ENCODE measurements at regions not wholly inside any gene's neighbourhood (a gene's known extent, or its start where the extent isn't known, plus 50 kb on each side); places are given as distances from the start of the nearest gene placed in this dataset.

- Histone ChIP-seq H3K9me3 (ENCODE audit: control insufficient read depth, low read length) (no peaks in the 10 kb centered on the region), H3K9ac (ENCODE audit: low read length) (no peak overlapping the region), H3K36me3 (ENCODE audit: control insufficient read depth, insufficient read depth, low read length) (no peaks in the 10 kb centered on the region), H3K4me3 (ENCODE audit: low read length) (no peak overlapping the region), H3K4me1 (ENCODE audit: control insufficient read depth, insufficient read depth, low read length) (no peaks in the 10 kb centered on the region), H3K27me3 (ENCODE audit: control insufficient read depth, insufficient read depth, low read length) (no peaks in the 10 kb centered on the region)
These were observed 185.8 kb downstream of the DEPDC1B start for GRCh38 chr5:60514152-60514551.

- H3K9ac ChIP-seq (ENCODE audit: low read length) = no peak overlapping the region
- no peak overlapping the region for H3K4me3 ChIP-seq (ENCODE audit: low read length)
- no peaks in the 10 kb centered on the region for H3K9me3 ChIP-seq (ENCODE audit: control insufficient read depth, low read length)
- no peaks in the 10 kb centered on the region for H3K36me3 ChIP-seq (ENCODE audit: control insufficient read depth, insufficient read depth, low read length)
- no peaks in the 10 kb centered on the region for H3K27me3 ChIP-seq (ENCODE audit: control insufficient read depth, insufficient read depth, low read length)
- no peaks in the 10 kb centered on the region for H3K4me1 ChIP-seq (ENCODE audit: control insufficient read depth, insufficient read depth, low read length)
These were observed 187.8 kb downstream of the DEPDC1B start for GRCh38 chr5:60512117-60512516.

GRCh38 chr5:60510663-60511062, 189.3 kb downstream of the DEPDC1B start:
- Histone ChIP-seq H3K4me1 (ENCODE audit: control insufficient read depth, insufficient read depth, low read length) (no peaks in the 10 kb centered on the region), H3K9me3 (ENCODE audit: control insufficient read depth, low read length) (no peaks in the 10 kb centered on the region), H3K9ac (ENCODE audit: low read length) (no peak overlapping the region), H3K27me3 (ENCODE audit: control insufficient read depth, insufficient read depth, low read length) (no peaks in the 10 kb centered on the region), H3K36me3 (ENCODE audit: control insufficient read depth, insufficient read depth, low read length) (no peaks in the 10 kb centered on the region), H3K4me3 (ENCODE audit: low read length) (no peak overlapping the region)

GRCh38 chr5:60510049-60510448, 189.9 kb downstream of the DEPDC1B start:
- Histone ChIP-seq H3K36me3 (ENCODE audit: control insufficient read depth, insufficient read depth, low read length) (no peaks in the 10 kb centered on the region), H3K4me1 (ENCODE audit: control insufficient read depth, insufficient read depth, low read length) (no peaks in the 10 kb centered on the region), H3K9ac (ENCODE audit: low read length) (no peak overlapping the region), H3K9me3 (ENCODE audit: control insufficient read depth, low read length) (no peaks in the 10 kb centered on the region), H3K4me3 (ENCODE audit: low read length) (no peak overlapping the region), H3K27me3 (ENCODE audit: control insufficient read depth, insufficient read depth, low read length) (no peaks in the 10 kb centered on the region)

GRCh38 chr5:60509519-60509918, 190.4 kb downstream of the DEPDC1B start:
- Histone ChIP-seq H3K4me3 (ENCODE audit: low read length) (no peak overlapping the region), H3K9me3 (ENCODE audit: control insufficient read depth, low read length) (no peaks in the 10 kb centered on the region), H3K4me1 (ENCODE audit: control insufficient read depth, insufficient read depth, low read length) (no peaks in the 10 kb centered on the region), H3K9ac (ENCODE audit: low read length) (no peak overlapping the region), H3K36me3 (ENCODE audit: control insufficient read depth, insufficient read depth, low read length) (no peaks in the 10 kb centered on the region), H3K27me3 (ENCODE audit: control insufficient read depth, insufficient read depth, low read length) (no peaks in the 10 kb centered on the region)

- Histone ChIP-seq H3K4me1 (ENCODE audit: control insufficient read depth, insufficient read depth, low read length) (no peaks in the 10 kb centered on the region), H3K9ac (ENCODE audit: low read length) (no peak overlapping the region), H3K9me3 (ENCODE audit: control insufficient read depth, low read length) (no peaks in the 10 kb centered on the region), H3K36me3 (ENCODE audit: control insufficient read depth, insufficient read depth, low read length) (no peaks in the 10 kb centered on the region), H3K4me3 (ENCODE audit: low read length) (no peak overlapping the region), H3K27me3 (ENCODE audit: control insufficient read depth, insufficient read depth, low read length) (no peaks in the 10 kb centered on the region)
These were observed 192.3 kb downstream of the DEPDC1B start for GRCh38 chr5:60507687-60508086.

- no peaks in the 10 kb centered on the region for H3K36me3 ChIP-seq (ENCODE audit: control insufficient read depth, insufficient read depth, low read length)
- H3K9me3 ChIP-seq (ENCODE audit: control insufficient read depth, low read length) = no peaks in the 10 kb centered on the region
- no peaks in the 10 kb centered on the region for H3K27me3 ChIP-seq (ENCODE audit: control insufficient read depth, insufficient read depth, low read length)
- no peak overlapping the region for H3K4me3 ChIP-seq (ENCODE audit: low read length)
- no peak overlapping the region for H3K9ac ChIP-seq (ENCODE audit: low read length)
- H3K4me1 ChIP-seq (ENCODE audit: control insufficient read depth, insufficient read depth, low read length) = no peaks in the 10 kb centered on the region
These were observed 194.4 kb downstream of the DEPDC1B start for GRCh38 chr5:60505373-60506171.

- Histone ChIP-seq H3K4me3 (ENCODE audit: low read length) (no peak overlapping the region), H3K36me3 (ENCODE audit: control insufficient read depth, insufficient read depth, low read length) (no peaks in the 10 kb centered on the region), H3K9me3 (ENCODE audit: control insufficient read depth, low read length) (no peaks in the 10 kb centered on the region), H3K27me3 (ENCODE audit: control insufficient read depth, insufficient read depth, low read length) (no peaks in the 10 kb centered on the region), H3K9ac (ENCODE audit: low read length) (no peak overlapping the region), H3K4me1 (ENCODE audit: control insufficient read depth, insufficient read depth, low read length) (no peaks in the 10 kb centered on the region)
These were observed 195.6 kb downstream of the DEPDC1B start for GRCh38 chr5:60504342-60504741.

GRCh38 chr5:60503771-60504170, 196.2 kb downstream of the DEPDC1B start:
- no peak overlapping the region for H3K4me3 ChIP-seq (ENCODE audit: low read length)
- H3K36me3 ChIP-seq (ENCODE audit: control insufficient read depth, insufficient read depth, low read length) = no peaks in the 10 kb centered on the region
- no peaks in the 10 kb centered on the region for H3K9me3 ChIP-seq (ENCODE audit: control insufficient read depth, low read length)
- no peaks in the 10 kb centered on the region for H3K27me3 ChIP-seq (ENCODE audit: control insufficient read depth, insufficient read depth, low read length)
- H3K9ac ChIP-seq (ENCODE audit: low read length) = no peak overlapping the region
- H3K4me1 ChIP-seq (ENCODE audit: control insufficient read depth, insufficient read depth, low read length) = no peaks in the 10 kb centered on the region

- Histone ChIP-seq H3K4me1 (ENCODE audit: control insufficient read depth, insufficient read depth, low read length) (no peaks in the 10 kb centered on the region), H3K4me3 (ENCODE audit: low read length) (no peak overlapping the region), H3K27me3 (ENCODE audit: control insufficient read depth, insufficient read depth, low read length) (no peaks in the 10 kb centered on the region), H3K9ac (ENCODE audit: low read length) (no peak overlapping the region), H3K36me3 (ENCODE audit: control insufficient read depth, insufficient read depth, low read length) (no peaks in the 10 kb centered on the region), H3K9me3 (ENCODE audit: control insufficient read depth, low read length) (no peaks in the 10 kb centered on the region)
These were observed 202.1 kb downstream of the DEPDC1B start for GRCh38 chr5:60497706-60498500.

- Histone ChIP-seq H3K4me1 (ENCODE audit: control insufficient read depth, insufficient read depth, low read length) (no peaks in the 10 kb centered on the region), H3K4me3 (ENCODE audit: low read length) (no peak overlapping the region), H3K9me3 (ENCODE audit: control insufficient read depth, low read length) (no peaks in the 10 kb centered on the region), H3K9ac (ENCODE audit: low read length) (no peak overlapping the region), H3K27me3 (ENCODE audit: control insufficient read depth, insufficient read depth, low read length) (no peaks in the 10 kb centered on the region), H3K36me3 (ENCODE audit: control insufficient read depth, insufficient read depth, low read length) (no peaks in the 10 kb centered on the region)
These were observed 204.1 kb downstream of the DEPDC1B start for GRCh38 chr5:60495644-60496520.

- H3K9me3 ChIP-seq (ENCODE audit: control insufficient read depth, low read length) = no peaks in the 10 kb centered on the region
- H3K36me3 ChIP-seq (ENCODE audit: control insufficient read depth, insufficient read depth, low read length) = no peaks in the 10 kb centered on the region
- H3K27me3 ChIP-seq (ENCODE audit: control insufficient read depth, insufficient read depth, low read length) = no peaks in the 10 kb centered on the region
- no peak overlapping the region for H3K9ac ChIP-seq (ENCODE audit: low read length)
- no peak overlapping the region for H3K4me3 ChIP-seq (ENCODE audit: low read length)
- no peaks in the 10 kb centered on the region for H3K4me1 ChIP-seq (ENCODE audit: control insufficient read depth, insufficient read depth, low read length)
These were observed 205.3 kb downstream of the DEPDC1B start for GRCh38 chr5:60494635-60495034.

Data from mucosa of stomach (tissue), 1 donor.